ENCODE measurements at regions not wholly inside any gene's neighbourhood (a gene's known extent, or its start where the extent isn't known, plus 50 kb on each side); places are given as distances from the start of the nearest gene placed in this dataset.

GRCh38 chr5:179407191-179408175 is 62.2 kb upstream of the ADAMTS2 start:
- H3K4me1 ChIP-seq (ENCODE audit: insufficient read depth, low read length, severe bottlenecking): no peaks in the 10 kb centered on the region
- TF ChIP-seq CTCF (IDR thresholded peaks at IDR 0.05; ENCODE audit: low read length): no peak
- TF ChIP-seq EZH2 (IDR thresholded peaks at IDR 0.05; ENCODE audit: borderline replicate concordance, low read length): no peak
- no peak overlapping the region for H3K4me3 ChIP-seq (ENCODE audit: low read depth, low read length, poor library complexity, severe bottlenecking)
- no peaks in the 10 kb centered on the region for H3F3A ChIP-seq (ENCODE audit: insufficient read depth, low read length)
- no peaks in the 10 kb centered on the region for H4K20me1 ChIP-seq (ENCODE audit: insufficient read depth, low read length)
- H3K79me2 ChIP-seq (ENCODE audit: insufficient read depth, low read length): no peaks in the 10 kb centered on the region
- no peaks in the 10 kb centered on the region for H3K9me3 ChIP-seq (ENCODE audit: low read length)
- H3K4me2 ChIP-seq (ENCODE audit: low read length): no peak overlapping the region
- H3K36me3 ChIP-seq (ENCODE audit: insufficient read depth, low read length): no peaks in the 10 kb centered on the region
- 0 out of 2 replicates have a peak, but pooled peaks cover 3% of the 10 kb centered on the region for H3K27me3 ChIP-seq (ENCODE audit: insufficient read depth, low read length)
- no peak overlapping the region for H2AFZ ChIP-seq (ENCODE audit: low read length)
- H3K27ac ChIP-seq (ENCODE audit: low read depth, low read length, poor library complexity, severe bottlenecking): no peak overlapping the region
- H3K9me2 ChIP-seq (ENCODE audit: low read depth, low read length): no peaks in the 10 kb centered on the region
- no peak overlapping the region for H3K9ac ChIP-seq (ENCODE audit: low read length)

- TF ChIP-seq CTCF (IDR thresholded peaks at IDR 0.05; ENCODE audit: low read length) (no peak), EZH2 (IDR thresholded peaks at IDR 0.05; ENCODE audit: borderline replicate concordance, low read length) (no peak)
- H3K9me2 ChIP-seq (ENCODE audit: low read depth, low read length): no peaks in the 10 kb centered on the region
Observed at GRCh38 chr5:179406031-179406961, 61.0 kb upstream of the ADAMTS2 start.

GRCh38 chr5:179405426-179406030 is 60.3 kb upstream of the ADAMTS2 start:
- H3K4me3 ChIP-seq (ENCODE audit: low read depth, low read length, poor library complexity, severe bottlenecking): no peak overlapping the region

More at GRCh38 chr5:179406031-179406961, 61.0 kb upstream of the ADAMTS2 start:
- no peak overlapping the region for H3K27ac ChIP-seq (ENCODE audit: low read depth, low read length, poor library complexity, severe bottlenecking)
- H2AFZ ChIP-seq (ENCODE audit: low read length): no peak overlapping the region
- H3K4me1 ChIP-seq (ENCODE audit: insufficient read depth, low read length, severe bottlenecking): no peaks in the 10 kb centered on the region
- 0 out of 2 replicates have a peak, but pooled peaks cover 3% of the 10 kb centered on the region for H3K27me3 ChIP-seq (ENCODE audit: insufficient read depth, low read length)
- no peak overlapping the region for H3K4me2 ChIP-seq (ENCODE audit: low read length)
- H4K20me1 ChIP-seq (ENCODE audit: insufficient read depth, low read length): no peaks in the 10 kb centered on the region
- no peak overlapping the region for H3K4me3 ChIP-seq (ENCODE audit: low read depth, low read length, poor library complexity, severe bottlenecking)
- H3K79me2 ChIP-seq (ENCODE audit: insufficient read depth, low read length): no peaks in the 10 kb centered on the region
- peaks cover 5% of the 10 kb centered on the region; the same call in 1 of the 2 replicates for H3K9me3 ChIP-seq (ENCODE audit: low read length)
- H3K36me3 ChIP-seq (ENCODE audit: insufficient read depth, low read length): no peaks in the 10 kb centered on the region
- H3F3A ChIP-seq (ENCODE audit: insufficient read depth, low read length): no peaks in the 10 kb centered on the region
- no peak overlapping the region for H3K9ac ChIP-seq (ENCODE audit: low read length)

More at GRCh38 chr5:179405426-179406030, 60.3 kb upstream of the ADAMTS2 start:
- no peak overlapping the region for H3K4me2 ChIP-seq (ENCODE audit: low read length)
- H2AFZ ChIP-seq (ENCODE audit: low read length): no peak overlapping the region
- H3K9ac ChIP-seq (ENCODE audit: low read length): no peak overlapping the region
- no peaks in the 10 kb centered on the region for H3K9me2 ChIP-seq (ENCODE audit: low read depth, low read length)
- H3K36me3 ChIP-seq (ENCODE audit: insufficient read depth, low read length): no peaks in the 10 kb centered on the region
- 0 out of 2 replicates have a peak, but pooled peaks cover 3% of the 10 kb centered on the region for H3K27me3 ChIP-seq (ENCODE audit: insufficient read depth, low read length)
- no peak overlapping the region for H3K27ac ChIP-seq (ENCODE audit: low read depth, low read length, poor library complexity, severe bottlenecking)
- H3F3A ChIP-seq (ENCODE audit: insufficient read depth, low read length): no peaks in the 10 kb centered on the region
- TF ChIP-seq CTCF (IDR thresholded peaks at IDR 0.05; ENCODE audit: low read length) (no peak), EZH2 (IDR thresholded peaks at IDR 0.05; ENCODE audit: borderline replicate concordance, low read length) (no peak)
- H3K9me3 ChIP-seq (ENCODE audit: low read length): peaks cover 5% of the 10 kb centered on the region; the same call in 1 of the 2 replicates
- H3K79me2 ChIP-seq (ENCODE audit: insufficient read depth, low read length): no peaks in the 10 kb centered on the region
- no peaks in the 10 kb centered on the region for H4K20me1 ChIP-seq (ENCODE audit: insufficient read depth, low read length)
- no peaks in the 10 kb centered on the region for H3K4me1 ChIP-seq (ENCODE audit: insufficient read depth, low read length, severe bottlenecking)

Data from OCI-LY1 (cell line).